IPS DF 19.7 (cell line): ENCODE measurements at regions not wholly inside any gene's neighbourhood (a gene's known extent, or its start where the extent isn't known, plus 50 kb on each side); places are given as distances from the start of the nearest gene placed in this dataset.

ENCODE experiments used
- DNase-seq: peaks from one replicate; pipeline ENCODE4 v3.0.0-alpha.2; 2013; ENCODE audit warnings: low read depth, low spot score

DNA sequence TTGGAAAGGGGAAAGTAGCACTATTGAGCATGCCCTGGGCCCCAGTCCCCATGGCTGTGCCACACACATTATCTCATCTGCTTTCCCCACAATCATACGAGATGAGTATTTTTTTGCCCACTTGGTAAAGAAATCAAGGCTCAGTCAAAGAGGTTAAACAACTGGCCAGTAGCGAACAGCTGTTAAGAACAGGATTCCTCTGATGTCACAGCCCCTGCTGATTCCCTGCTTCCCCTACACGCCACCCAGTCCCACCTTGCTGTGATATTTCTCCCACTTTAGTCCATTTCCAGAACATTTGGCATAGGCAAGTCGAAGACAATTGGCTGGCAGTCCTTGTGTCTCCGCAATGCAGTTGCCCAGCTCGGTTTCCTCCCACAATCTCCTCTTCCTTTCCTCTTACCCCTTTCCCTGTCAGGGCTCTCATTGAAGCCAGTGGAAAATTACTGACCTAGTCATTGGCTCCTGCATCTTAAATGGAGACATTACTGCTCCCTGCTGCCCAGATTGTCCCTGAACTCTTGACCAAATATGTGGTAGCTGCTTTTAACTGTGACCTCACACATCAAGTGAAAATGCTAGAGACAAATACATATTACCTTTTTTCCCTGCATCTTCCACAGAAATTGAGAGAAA lies 56.5 kb upstream of the EEPD1 start:
- DNase-seq, result no peak

DNA sequence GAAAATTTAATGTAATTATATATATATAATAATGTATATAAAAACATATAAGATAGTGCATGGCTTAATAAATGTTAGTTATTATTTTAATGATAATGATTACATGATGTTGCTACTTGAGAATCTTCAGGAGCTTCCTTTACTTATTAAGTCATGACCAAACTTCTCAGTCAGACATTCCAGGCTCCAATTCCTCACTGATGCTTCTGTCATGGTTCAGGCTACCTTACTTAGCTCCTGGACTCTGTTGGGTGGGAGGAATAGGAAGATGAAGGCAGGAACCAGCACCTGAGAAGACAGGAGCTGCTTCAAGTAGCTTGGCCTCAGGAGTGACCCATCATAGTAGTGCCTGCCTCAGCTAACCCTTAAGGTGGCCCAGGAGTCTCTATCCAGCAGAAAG lies 55.0 kb upstream of the EEPD1 start:
- no peak for DNase-seq

DNA sequence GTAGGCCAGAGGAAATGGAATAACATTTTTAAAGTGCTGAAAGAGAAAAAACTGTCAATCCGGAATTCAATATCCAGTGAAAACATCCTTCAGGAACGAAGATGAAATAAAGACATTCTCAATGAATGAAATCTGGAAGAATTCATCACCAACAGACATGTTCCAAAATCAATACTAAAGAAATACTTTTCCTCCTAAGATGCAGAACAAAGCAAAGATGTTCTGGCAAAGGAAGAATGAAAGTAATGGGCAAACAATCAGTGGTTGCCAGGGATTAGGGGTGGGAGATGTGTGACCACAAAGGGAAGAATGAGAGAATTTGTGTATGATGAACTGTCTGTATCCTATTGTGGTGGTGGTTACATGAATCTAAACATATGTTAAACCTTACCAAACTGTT lies 52.8 kb upstream of the EEPD1 start:
- DNase-seq, result no peak

GRCh38 chr7:36100634-36101033 lies 52.4 kb upstream of the EEPD1 start:
- DNase-seq, result no peak
